Activated T-cell treated with anti-CD3 and anti-CD28 coated beads for 1 hour (primary cell): ENCODE measurements at regions not wholly inside any gene's neighbourhood (a gene's known extent, or its start where the extent isn't known, plus 50 kb on each side); places are given as distances from the start of the nearest gene placed in this dataset.
"Not testable (repeated sequence)": the region's sequence is repeated elsewhere in the genome, so short reads cannot be mapped to it uniquely, and the experiment has no call there.

Experiments
- DNase-seq: peaks from one replicate; pipeline ENCODE4 v3.0.0-alpha.2; 2020; ENCODE audit warnings: low read depth

DNA sequence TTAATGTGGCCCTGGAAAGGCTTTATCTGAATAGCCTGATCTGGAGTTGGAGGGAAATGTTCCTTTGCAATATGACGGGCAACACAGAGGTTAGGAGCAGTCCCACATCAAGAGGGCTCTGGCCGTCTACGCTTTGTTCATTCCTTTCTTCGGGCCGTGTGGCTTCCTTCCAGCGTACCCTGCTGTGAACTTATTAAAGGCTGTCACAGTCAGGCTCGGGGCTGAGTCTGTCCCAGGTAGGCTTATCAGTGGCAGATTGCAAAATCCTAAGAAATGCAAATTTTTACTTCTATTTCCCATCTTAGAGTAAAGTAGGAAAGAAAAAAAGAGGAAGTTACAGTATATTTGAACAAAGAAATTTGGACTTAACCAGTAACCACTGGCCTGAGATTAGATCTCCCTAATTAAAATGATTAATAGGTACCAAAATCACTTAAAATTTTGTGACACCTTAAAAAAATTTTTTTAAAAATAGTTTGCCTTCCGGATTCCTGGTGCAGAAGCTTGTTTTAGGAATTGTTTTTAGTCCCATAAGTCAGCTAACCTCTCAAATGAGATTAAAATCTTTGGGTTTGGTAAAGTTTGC is 453.1 kb upstream of the MKI67 start:
- no peak for DNase-seq

DNA sequence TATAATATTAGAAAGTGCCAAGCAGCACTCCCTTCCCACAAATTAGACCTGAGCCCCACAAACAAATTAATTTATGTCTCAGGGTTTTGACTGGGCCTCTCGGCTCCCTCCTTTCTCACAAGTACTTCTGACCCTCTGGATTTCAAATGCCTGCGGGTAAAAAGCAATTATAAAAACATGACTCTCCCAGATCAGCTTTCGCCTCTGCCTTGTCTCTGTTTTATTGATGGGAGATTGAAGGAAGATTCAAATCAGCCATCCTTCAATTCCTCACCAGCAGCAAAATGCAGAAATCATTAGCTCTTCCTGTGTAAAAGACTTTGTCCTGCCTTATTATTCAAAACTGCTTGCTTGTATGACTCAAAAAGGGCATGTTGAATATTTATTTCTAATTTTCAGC is 453.7 kb upstream of the MKI67 start:
- no peak for DNase-seq

DNA sequence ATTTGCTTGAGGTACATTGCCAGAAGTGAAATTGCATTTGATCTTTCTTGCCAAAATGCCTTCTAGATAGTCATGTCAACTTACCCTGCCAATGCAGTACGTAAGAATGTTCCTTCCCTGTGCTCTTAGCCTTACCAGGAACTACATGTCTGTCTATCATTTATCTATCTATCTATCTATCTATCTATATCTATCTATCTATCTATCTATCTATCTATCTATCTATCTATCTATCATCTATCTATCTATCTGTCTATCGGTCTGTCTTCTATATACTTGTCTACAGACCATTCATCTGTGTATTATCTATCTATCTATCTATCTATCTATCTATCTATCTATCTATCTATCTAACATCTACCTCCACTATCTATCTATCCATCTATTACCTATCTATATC is 456.9 kb upstream of the MKI67 start:
- DNase-seq, result not testable (repeated sequence)

DNA sequence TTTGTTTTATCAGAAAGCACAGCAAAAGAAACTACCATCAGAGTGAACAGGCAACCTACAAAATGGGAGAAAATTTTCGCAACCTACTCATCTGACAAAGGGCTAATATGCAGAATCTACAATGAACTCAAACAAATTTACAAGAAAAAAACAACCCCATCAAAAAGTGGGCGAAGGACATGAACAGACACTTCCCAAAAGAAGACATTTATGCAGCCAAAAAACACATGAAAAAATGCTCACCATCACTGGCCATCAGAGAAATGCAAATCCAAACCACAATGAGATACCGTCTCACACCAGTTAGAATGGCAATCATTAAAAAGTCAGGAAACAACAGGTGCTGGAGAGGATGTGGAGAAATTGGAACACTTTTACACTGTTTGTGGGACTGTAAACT is 460.4 kb upstream of the MKI67 start:
- not testable (repeated sequence) for DNase-seq

DNA sequence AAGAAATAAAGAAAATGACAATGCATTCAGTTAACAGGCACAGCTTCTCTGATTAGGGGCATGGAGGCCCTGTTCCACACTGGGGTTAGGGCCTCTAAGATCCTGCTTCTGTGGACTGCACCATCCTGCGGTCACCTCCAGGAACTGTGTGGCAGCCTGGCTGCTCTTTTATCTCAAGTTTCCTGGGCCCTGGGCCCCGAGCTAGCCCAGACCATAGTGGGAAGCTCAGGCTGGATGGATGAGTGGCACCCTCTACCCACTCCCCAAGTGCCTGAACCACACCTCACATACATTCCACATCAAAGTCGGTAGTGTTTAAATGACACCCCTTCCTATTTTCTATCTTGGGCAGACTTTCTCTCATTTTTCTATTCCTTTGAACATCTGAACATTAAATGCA is 461.5 kb upstream of the MKI67 start:
- DNase-seq, result no peak

DNA sequence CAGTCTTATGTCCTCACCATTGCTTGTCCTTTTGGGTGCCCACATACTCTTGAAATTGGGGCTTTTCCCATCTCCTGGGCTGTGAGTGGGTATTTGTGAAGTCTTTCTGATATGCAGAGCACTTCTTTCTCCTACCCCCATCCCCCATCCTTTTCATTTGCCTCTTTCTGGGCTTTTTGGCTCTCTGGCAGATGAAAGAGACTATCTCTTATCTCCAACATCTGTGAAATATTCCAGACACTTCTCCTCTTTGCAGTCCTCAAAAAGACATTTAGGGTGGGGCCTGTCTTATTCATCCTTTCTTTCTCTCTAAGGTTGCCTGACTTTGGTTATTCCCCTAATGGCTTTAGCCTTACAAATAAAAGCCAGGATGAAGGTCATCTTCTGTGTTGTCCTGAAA is 462.2 kb upstream of the MKI67 start:
- DNase-seq, result no peak

DNA sequence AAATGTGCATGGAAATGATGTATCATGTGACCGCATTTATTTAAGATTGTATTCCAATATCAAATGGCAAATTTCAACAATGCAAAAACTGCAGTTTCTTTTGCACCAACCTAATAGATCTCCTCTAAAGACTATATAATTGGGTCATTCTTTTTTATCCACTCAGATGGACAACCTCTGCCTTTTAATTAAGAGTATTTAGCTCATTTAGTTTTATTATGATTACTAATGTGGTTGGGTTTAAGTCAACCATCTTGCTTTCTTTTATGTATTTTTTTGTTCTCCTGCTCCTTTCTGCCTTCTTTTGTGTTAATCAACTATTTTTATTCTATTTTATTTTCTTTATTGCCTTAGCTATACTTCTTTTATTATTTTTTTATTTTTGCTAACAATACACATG is 468.5 kb upstream of the MKI67 start:
- DNase-seq, result no peak

DNA sequence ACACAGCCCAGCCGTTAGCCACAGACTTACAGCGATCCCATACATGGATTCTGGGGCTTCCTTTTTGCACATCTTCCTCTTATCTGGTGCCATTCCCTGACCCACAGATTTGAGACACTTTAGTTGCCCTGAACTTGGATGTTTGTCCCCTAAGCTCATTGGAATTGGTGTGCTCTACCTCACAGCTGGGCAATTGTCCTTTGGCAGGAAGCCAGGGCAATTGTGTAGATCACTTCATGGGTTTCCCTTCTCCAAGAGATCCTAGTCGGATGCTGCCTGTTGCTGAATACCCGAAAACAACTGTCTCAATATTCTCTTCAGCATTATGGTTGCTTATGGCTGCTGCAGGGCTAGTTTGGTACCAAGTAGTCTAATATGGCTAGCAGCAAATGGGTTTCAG is 470.7 kb upstream of the MKI67 start:
- no peak for DNase-seq

DNA sequence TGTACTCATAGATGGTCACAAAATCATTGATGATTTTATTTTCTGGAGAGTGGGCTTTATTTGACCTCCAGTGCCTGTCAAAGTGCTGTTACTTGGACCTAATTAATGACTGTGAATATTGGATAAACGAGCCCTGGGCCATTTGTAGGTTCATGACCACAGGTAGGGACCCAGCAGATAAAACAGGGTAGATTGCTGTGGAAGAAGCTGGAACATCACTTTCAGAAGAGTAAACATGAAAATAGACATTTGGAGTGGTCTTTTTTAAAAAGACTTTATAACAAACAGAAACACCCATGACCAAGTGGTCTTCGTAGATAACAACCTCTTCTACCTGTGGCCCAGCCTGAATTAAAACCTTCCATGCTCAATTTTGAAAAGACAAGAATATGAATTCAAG is 472.8 kb upstream of the MKI67 start:
- DNase-seq, result no peak

DNA sequence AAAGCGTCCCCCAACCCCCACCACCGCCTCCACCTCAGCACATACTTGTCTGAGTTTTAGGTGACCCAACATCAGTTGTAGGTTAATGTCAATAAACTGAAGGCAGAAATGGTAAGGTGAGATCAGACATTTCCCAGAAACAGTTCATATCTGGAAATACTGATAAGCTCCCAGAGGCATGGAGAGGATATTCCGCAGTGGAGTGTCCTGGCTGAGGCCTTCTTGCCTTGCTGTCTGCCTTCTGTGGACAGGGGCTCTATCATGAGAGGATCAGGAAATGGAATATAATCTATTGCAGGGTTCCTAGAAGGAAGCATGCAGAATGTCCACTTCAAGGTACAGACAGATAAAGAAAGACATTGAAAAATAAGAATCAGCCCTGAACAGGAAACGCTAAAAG is 473.3 kb upstream of the MKI67 start:
- DNase-seq, result no peak

DNA sequence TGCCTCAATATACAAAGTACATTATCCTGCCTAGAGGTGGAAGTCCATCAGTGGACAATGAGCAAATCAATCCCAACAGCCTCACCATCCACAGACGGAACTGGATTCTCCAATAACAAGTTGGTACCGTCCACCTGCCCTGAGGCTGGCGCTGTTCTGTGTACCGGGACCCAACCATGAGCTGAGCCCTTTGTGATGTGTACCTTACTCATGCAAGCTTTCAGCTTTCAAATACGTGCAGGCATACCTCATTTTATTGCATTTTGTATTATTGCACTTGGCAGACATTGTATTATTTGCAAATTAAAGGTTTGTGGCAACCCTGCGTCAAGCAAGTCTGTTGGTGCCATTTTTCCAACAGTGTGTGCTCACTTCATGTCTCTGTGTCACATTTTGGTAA is 476.0 kb upstream of the MKI67 start:
- no peak for DNase-seq

DNA sequence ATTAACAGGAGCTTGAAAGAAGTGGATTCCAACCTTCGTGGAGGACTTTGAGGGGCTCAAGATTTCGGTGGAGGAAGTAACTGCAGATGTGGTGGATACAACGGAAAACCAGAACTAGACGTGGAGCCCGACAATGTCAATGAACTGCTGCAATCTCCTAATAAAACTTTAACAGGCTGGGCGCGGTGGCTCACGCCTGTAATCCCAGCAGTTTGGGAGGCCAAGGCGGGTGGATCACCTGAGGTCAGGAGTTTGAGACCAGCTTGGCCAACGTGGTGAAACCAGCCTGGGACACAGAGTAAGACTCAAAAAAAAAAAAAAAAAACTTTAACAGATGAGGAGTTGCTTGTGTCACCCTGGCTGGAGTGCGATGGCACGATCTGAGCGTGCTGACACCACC is 477.8 kb upstream of the MKI67 start:
- DNase-seq, result no peak

DNA sequence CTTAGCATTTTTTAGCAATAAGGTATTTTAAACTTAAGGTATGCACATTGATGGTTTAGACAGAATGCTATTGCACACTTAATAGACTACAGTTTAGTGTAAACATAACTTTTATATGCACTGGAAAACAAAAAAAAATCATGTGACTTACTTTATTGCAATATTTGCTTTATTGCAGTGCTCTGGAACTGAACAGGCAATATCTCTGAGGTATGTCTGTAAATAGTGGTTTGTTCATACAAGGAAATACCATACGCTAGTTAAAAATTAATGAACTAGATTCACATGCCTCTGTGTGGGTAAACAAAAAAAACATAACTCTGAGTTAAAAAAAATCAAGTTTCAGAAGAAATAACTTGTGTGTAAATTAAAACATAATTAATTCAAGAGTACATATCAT is 479.0 kb upstream of the MKI67 start:
- no peak for DNase-seq

DNA sequence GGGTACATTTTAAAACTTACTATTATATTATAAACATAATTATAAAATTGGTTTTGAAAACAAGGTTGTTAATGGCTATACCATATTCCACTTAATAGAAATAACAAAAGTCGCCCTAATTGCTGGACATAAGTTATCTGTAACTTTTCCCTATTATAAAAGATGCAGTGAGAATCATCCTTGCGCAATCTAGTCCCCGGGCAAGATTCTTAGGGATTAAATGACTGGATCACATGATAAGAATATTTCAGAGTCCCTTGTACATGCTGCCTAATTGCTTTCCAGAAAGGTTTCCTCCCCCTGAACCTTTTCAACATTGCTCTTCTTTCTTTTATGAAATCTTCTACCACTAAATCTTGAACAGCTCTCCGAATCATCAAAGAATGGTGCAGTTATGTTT is 479.8 kb upstream of the MKI67 start:
- DNase-seq, result no peak

DNA sequence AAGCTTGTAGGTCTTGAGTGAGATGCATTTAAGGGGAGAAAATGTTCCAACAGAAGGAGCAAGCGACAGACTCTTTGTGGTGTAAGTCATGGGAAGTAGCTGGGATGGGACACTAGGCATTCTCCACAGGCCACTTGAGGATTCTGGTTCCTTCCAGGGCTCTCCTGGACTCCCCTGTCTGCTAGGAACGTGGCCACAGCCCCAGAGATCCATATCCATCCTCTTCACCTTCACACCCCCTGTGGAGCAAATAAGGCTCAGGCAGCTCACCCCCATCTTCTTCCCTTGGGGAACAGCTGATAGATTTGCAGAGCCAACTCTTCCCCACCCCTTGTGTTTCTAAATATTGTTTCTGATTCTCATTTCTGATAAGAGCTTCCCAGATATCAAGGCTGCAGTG is 482.6 kb upstream of the MKI67 start:
- DNase-seq, result no peak

DNA sequence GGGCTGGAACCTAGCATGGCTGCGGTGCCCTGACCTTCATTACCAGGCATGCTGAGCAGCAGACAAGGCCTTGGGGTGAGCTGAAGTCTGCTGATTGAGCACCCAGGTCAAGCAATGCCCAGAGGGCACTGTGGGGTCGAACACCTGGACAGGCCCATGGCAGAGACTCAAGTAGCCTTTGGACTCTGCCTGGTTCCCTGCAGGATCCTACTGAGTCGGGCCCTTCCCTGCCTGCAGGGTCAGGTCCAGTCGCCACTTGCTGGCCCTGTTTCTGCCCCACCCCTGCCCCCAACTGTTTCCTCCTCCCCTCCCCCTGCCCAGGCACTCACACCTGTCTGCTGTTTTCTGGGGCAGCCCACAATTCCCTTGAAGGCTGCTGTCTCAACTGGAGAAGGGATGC is 483.2 kb upstream of the MKI67 start:
- no peak for DNase-seq

DNA sequence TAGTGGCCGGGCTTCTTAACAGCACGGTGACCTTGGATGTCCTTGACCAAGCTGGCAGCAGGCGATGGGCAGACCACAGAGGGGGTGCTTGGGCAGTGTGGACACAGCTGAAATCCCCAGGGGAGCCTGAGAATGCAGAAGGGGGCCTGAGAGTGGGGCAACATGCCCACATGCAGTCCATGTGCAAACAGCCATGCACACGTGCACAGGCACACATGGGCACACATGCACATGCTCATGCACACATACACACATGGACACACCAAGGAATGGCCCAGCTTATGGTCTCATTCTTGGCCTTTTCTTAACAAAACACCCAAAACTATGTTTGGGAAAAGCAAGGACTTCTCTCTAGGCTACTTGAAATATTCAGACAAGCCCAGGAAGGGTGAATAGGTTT is 483.9 kb upstream of the MKI67 start:
- DNase-seq, result no peak

DNA sequence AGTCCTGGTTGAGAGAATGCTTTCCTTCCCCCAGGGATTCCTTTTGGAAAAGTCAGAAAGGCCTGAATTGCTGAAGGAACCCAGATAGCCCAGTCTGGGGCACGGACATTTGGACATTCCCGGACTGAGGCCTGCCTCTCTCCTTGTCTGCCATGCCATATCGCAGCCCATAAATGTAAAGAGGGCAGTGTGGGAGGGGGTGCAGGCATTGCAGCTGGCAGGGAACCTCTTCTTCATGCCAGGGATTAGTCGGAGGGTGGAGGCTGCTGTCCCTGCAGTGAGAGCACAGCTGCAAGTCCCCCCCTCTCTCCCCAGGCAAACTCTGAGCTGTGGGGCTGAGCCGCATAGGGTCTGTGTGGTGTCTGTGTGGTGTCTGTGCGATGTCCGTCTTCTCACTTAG is 486.0 kb upstream of the MKI67 start:
- no peak for DNase-seq

DNA sequence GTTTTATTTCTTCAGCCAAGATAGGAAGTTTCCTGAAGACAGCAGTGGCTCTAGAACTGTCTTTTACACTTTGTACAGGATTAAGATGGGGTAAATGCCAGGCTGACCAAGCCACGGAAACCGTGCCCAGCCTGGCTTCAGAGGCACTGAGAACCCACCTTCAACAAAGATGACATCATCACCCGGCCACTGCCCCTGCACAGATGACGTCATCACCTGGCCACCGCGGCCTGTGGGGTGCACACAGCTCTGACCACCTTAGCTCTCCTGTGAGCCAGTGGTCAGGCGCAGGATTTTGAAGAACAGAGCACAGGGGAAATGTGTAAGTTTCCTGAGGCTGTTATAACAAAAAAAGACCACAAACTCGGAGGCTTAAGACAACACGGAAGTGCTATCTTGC is 486.4 kb upstream of the MKI67 start:
- no peak for DNase-seq

DNA sequence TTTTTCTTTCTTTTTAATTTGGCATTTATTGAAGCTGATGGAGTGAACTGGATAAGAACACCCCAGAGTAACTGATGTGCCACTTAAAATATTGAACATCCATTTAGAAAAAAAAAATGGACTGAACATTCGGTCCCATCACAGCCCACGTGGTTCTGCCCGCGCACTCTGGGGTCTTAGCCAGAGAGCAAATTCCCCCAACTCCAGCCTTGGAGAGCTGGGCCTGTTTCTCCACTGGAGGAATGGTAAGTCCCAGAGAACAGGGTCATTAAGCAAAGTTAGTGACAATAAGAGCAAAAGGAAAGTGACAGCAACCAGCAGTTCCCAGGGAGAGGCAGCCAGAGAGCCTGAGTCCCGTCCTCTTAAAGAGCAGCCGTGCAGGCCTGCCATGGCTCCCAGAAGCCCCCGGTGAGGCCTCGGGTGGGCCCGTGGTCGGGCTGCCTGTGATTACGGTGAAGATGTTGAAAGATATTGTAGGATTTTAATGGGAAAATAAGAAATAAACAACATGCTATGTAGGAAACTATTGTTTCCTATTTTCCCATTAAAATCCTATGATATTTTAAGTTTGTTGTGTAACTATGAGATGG is 487.9 kb upstream of the MKI67 start:
- DNase-seq, result no peak

DNA sequence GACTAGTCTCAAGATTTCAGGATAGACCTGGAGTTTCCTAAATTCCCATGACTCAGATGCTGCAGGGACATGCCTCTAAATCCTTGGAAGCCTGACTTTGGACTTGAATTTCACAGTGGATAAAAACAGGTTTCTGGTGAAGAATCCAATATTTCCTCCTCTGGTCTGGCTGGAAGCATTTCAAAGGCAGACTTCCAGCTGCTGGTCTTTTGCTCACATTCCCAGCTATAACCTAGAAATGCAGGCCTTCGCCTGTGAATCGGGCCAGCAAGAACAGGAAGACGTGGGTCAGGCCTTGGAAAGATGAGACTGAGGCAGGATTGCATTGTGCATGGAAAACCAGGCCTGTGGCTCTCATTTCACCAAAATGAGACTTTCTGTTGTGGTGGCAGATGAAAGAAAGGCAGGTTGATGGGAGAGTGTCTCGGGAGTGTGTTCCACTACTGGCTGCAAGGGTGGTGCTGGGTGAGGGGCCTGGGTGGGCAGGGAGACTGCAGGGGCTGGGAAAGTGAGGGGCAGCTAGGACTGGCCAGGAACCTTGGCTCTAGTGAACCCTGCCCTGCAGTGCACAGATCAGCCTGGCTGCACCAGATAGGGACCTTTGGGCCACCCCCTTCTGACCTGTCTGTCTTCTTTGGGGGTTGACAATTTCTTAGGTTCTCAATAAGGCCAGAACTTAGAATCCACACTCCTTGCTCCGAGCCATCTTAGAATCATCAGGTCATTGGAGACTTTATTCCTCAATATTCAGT is 488.8 kb upstream of the MKI67 start:
- no peak for DNase-seq

DNA sequence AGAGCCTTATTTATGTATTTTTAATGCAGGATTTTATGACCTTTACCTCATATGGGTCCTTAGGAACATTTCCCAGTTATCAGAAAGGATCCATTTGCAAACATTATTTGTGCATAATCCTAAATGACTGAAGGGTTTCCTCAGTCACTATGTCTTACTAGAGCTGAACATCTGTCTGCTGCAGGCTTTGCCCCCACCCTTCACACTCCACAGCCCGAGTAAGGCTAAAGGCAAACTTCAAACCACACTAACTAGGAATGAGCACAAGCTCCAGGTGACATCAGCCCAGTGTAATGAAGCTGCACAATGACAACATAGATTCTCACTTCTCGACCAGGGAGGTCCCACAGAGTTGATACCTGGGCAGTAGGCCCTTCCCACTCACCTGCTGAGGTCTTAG is 491.3 kb upstream of the MKI67 start:
- DNase-seq, result no peak

DNA sequence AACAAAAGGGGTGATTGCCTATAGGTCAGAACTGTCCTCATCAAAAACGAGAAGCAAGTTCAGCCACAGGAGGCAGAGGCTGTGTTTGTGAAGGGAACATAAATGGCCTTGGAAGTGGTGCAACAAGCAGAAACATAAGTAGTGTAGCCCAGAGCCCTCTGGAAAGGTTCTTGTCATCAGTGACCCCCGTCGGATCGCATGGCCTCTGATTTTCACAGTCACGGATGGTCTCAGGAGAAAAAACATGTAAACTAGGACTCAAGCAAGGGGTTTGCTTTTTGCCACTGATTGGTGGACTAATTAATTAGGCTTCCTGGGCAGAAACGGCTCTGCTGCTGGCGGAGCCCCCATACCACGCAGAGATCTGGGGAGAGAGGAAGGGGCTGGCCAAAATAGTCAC is 496.5 kb upstream of the MKI67 start:
- DNase-seq, result no peak

DNA sequence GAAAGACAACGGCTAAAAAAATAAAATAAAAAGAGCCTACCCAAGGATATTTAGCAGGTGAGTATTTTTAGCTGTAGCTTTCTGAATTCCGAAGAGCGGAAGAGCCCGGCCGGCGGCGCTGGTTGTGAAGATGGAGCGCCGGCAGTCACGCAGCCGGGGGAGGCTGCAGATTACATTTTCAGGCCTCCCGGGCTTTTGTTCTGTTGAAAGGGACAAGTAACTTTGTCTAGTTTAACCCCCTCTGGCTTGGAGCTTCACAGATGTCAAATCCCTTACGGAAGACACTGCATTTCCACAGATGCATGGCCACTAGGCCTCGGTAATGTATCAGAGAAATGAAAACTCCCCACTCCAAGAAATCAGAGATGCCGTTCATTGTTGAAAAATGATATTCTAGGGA is 497.6 kb upstream of the MKI67 start:
- DNase-seq, result no peak
